ENCODE measurements at regions not wholly inside any gene's neighbourhood (a gene's known extent, or its start where the extent isn't known, plus 50 kb on each side); places are given as distances from the start of the nearest gene placed in this dataset.

DNA sequence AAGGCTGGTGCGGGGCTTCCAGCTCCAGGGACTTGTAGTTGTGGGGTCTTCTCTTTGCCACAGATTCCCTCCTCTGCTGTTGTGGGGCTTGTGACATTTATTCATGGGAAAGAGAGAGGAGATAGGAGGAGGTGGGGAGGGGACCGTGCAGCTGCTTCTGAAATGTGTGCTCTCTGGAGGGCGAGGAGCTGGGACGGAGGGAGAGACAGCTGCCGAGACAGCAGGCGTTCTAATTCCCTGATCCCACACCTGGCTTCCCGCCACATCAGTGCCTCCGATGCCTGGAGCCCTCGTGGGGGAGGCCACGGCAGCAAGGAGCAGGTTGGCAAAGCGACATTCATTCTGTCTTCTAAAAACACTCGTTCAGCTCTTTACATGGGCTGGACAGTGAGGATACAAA lies 164.4 kb downstream of the USP12 start:
- WGBS, 2 donors, result 5% methylated on average over 12 of the region's 12 CpGs
- H3K4me3 ChIP-seq, result peak overlapping the region in 1 of 2 donors; percentile 53
- intact Hi-C loops (cut with DNase I; ENCODE audit: low total_unique reads), result no loop called here
- no peak for DNase-seq
- no peak overlapping the region for H3K27ac ChIP-seq
- H3K27me3 ChIP-seq, result no peaks in the 10 kb centered on the region
- TF ChIP-seq, protein P1, sequence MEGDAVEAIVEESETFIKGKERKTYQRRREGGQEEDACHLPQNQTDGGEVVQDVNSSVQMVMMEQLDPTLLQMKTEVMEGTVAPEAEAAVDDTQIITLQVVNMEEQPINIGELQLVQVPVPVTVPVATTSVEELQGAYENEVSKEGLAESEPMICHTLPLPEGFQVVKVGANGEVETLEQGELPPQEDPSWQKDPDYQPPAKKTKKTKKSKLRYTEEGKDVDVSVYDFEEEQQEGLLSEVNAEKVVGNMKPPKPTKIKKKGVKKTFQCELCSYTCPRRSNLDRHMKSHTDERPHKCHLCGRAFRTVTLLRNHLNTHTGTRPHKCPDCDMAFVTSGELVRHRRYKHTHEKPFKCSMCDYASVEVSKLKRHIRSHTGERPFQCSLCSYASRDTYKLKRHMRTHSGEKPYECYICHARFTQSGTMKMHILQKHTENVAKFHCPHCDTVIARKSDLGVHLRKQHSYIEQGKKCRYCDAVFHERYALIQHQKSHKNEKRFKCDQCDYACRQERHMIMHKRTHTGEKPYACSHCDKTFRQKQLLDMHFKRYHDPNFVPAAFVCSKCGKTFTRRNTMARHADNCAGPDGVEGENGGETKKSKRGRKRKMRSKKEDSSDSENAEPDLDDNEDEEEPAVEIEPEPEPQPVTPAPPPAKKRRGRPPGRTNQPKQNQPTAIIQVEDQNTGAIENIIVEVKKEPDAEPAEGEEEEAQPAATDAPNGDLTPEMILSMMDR (IDR thresholded peaks at IDR 0.05), result no peak
- TF ChIP-seq POLR2A (IDR thresholded peaks at IDR 0.05), result no peak
- H3K36me3 ChIP-seq (ENCODE audit: low read depth, missing control alignments), result no peaks in the 10 kb centered on the region
- H3K9me3 ChIP-seq, result no peaks in the 10 kb centered on the region
- peaks cover 13% of the 10 kb centered on the region for H3K4me1 ChIP-seq

DNA sequence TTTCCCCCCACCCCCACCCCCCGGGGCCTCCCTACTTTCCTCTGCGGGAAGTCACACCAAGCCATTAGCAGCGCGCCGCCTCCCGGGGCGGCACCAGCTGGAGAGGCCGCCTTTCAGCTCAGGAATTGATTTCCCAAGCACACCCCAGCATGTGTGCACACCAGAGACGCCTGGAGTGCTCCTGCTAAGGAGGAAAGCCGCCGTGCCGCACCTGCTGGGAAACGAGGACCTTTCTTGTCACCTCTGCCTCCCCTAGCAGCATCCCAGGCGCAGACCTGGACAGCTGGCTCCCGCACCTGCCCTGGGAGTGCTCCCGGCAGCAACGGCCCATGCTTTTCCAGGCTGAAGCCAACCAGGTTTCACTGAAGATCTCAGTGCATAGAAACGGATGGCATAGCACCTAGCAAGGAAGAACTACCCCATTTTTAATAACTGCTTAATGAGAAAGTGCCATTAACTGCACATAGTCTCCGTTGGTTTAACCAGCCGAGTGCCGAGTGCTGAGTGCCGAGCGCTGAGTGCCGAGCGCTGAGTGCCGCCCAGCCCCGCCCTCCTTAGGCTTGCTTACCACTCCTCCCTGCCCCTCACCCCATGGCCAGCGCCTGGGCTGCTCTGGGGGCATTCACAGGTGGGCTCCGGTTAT lies 165.0 kb downstream of the USP12 start:
- Histone ChIP-seq H3K36me3 (ENCODE audit: low read depth, missing control alignments) (no peaks in the 10 kb centered on the region), H3K9me3 (no peaks in the 10 kb centered on the region), H3K4me1 (peaks cover 13% of the 10 kb centered on the region), H3K4me3 (peak overlapping the region in 1 of 2 donors; percentile 53), H3K27me3 (no peaks in the 10 kb centered on the region), H3K27ac (no peak overlapping the region)
- DNase-seq, result no peak
- intact Hi-C loops (cut with DNase I; ENCODE audit: low total_unique reads), result no loop called here
- 1 to 2% methylated on average over 28 to 29 of the region's 29 CpGs for WGBS, 2 donors
- TF ChIP-seq, protein P1 (IDR thresholded peaks at IDR 0.05), result no peak
- no peak for TF ChIP-seq POLR2A (IDR thresholded peaks at IDR 0.05)

DNA sequence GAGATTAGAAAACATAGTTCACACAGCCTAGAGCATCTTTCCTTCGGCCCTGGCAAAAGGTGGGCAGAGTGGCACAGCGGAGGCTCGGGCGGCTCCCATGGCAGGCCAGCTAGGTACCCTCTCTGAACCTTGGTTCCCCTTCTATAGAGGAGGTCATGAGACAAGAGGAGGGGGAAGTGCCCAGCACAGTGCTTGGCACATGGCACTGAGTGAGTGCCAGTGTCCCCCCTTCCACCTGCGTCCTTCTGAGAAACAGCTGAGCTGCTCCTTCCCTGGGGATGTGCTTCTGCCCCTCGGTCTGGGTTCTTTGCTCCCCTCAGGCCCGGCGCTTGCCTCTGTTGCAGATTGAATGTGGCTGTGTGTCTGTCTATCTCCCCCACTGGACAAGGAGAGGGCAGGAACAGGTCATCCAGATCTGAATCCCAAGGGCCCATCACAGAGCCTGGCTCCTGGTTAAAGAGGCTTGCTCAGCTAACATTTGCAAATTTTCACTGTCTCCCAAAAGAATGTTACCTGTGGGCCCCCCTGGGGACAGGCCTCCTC lies 165.6 kb downstream of the USP12 start:
- H3K36me3 ChIP-seq (ENCODE audit: low read depth, missing control alignments), result no peaks in the 10 kb centered on the region
- H3K4me1 ChIP-seq, result peaks cover 13% of the 10 kb centered on the region
- no peaks in the 10 kb centered on the region for H3K27me3 ChIP-seq
- TF ChIP-seq, protein P1 (IDR thresholded peaks at IDR 0.05), result no peak
- TF ChIP-seq POLR2A (IDR thresholded peaks at IDR 0.05), result no peak
- intact Hi-C loops (cut with DNase I; ENCODE audit: low total_unique reads), result no loop called here
- no peak overlapping the region for H3K27ac ChIP-seq
- peak overlapping the region in 1 of 2 donors; percentile 53 for H3K4me3 ChIP-seq
- DNase-seq, result no peak
- H3K9me3 ChIP-seq, result no peaks in the 10 kb centered on the region
- 20 to 61% methylated on average over 3 to 8 of the region's 8 CpGs for WGBS, 2 donors

DNA sequence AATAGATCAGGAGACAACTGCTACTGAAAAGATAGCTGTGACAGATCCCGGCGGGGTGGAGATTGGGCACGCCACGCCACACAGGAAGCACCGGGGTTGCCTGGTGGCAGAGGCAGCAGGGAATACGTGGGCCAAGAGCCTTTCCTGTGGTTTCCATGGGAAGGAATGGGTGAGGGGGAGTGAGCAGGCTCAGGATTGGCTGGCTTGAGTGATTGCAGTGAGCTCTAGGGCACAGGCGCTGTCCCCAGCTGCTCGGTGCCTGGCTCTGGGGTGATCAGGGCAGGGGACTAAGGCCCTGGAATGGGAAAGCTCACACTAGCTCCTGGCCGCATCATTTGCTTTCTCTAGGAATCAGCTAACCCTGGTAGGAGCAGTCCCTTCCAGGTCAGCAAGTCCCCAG lies 166.1 kb downstream of the USP12 start:
- intact Hi-C loops (cut with DNase I; ENCODE audit: low total_unique reads), result no loop called here
- TF ChIP-seq, protein P1 (IDR thresholded peaks at IDR 0.05), result no peak
- TF ChIP-seq POLR2A (IDR thresholded peaks at IDR 0.05), result no peak

DNA sequence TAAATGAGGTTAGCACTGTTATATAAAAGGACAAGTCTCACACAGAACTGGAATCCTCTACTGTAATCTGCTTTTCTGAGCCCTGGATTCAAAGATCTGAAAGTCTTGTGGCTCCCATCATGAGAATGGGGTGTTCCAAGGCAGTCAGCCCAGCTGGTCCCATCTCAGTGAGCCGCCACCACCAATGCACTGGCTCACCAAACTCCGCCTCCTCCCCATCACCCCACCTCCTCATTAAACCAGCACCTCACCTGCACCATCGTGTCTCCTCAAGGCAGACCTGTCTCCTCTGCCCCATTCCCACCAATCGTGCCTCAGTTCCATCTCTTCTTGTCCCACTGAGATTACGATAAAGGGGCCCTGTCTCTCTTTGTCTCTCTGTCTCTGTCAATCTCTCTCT lies 166.7 kb downstream of the USP12 start:
- H3K9me3 ChIP-seq, result no peaks in the 10 kb centered on the region
- no peak overlapping the region for H3K27ac ChIP-seq
- 87 to 92% methylated on average over 5 of the region's 5 CpGs for WGBS, 2 donors
- H3K27me3 ChIP-seq, result no peaks in the 10 kb centered on the region
- H3K4me3 ChIP-seq, result no peak overlapping the region
- no peak for DNase-seq
- no peaks in the 10 kb centered on the region for H3K36me3 ChIP-seq (ENCODE audit: low read depth, missing control alignments)
- TF ChIP-seq POLR2A (IDR thresholded peaks at IDR 0.05), result no peak
- TF ChIP-seq, protein P1 (IDR thresholded peaks at IDR 0.05), result no peak
- H3K4me1 ChIP-seq, result peaks cover 13% of the 10 kb centered on the region
- intact Hi-C loops (cut with DNase I; ENCODE audit: low total_unique reads), result no loop called here

More for the DNA sequence above, 166.1 kb downstream of the USP12 start:
- no peak for DNase-seq
- 36 to 62% methylated on average over 6 to 9 of the region's 9 CpGs for WGBS, 2 donors
- peaks cover 13% of the 10 kb centered on the region for H3K4me1 ChIP-seq
- H3K27me3 ChIP-seq, result no peaks in the 10 kb centered on the region
- H3K4me3 ChIP-seq, result no peak overlapping the region
- no peak overlapping the region for H3K27ac ChIP-seq
- H3K9me3 ChIP-seq, result no peaks in the 10 kb centered on the region
- H3K36me3 ChIP-seq (ENCODE audit: low read depth, missing control alignments), result no peaks in the 10 kb centered on the region
